ENCODE measurements at regions not wholly inside any gene's neighbourhood (a gene's known extent, or its start where the extent isn't known, plus 50 kb on each side); places are given as distances from the start of the nearest gene placed in this dataset.

GRCh38 chr6:81446509-81446908, 306.0 kb downstream of the TENT5A start:
- TF ChIP-seq SUZ12 (IDR thresholded peaks at IDR 0.05; ENCODE audit: extremely low read depth, insufficient read depth, insufficient read length) (no peak), ZNF274 (IDR thresholded peaks at IDR 0.05; ENCODE audit: low read depth, low read length) (no peak), YY1 (IDR thresholded peaks at IDR 0.05; ENCODE audit: insufficient read depth, insufficient read length) (no peak)

Measured in NT2/D1 (cell line).